ENCODE measurements at regions not wholly inside any gene's neighbourhood (a gene's known extent, or its start where the extent isn't known, plus 50 kb on each side); places are given as distances from the start of the nearest gene placed in this dataset.

- no peak for DNase-seq
These were observed 152.2 kb downstream of the MAFB start for GRCh38 chr20:40536808-40537207.

GRCh38 chr20:40535816-40536215 lies 153.2 kb downstream of the MAFB start:
- DNase-seq: no peak

DNA sequence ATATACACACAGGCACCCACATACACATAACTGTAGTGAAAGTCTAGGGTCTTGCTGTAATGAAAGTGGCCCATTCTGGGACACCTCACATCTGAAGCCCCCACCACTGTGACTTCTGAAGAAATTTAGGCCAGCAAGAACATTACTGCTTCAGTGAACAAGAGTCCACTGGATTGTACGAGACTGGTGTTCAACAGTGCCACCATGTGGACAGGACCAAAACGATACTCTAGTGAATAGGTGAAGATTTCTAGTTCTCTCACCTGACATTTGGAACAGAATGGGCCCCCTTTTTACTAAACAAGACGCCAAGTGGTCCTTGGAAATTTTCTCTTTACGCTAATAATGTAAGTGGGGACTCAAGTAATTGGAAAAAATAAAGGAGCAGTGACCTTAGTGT lies 156.9 kb downstream of the MAFB start:
- DNase-seq: peak; percentile 41 to 51

DNA sequence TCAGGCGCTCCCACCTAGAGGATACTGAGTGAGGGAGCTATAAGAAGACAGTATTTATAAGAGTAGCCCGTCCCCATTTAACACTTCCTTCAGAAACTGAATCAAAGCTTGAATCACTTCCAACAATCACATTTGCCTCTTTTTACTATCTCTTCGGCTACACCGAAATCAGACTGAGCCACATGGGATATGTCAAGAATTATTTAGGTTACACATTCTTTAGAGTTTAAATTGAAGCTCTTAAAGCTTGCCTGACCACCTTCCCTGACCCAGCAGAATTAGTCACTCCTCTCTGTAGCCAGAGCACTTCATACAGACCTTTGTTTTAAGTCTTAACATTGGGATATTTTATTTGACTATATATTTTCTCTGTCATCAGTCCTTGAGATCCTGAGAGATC lies 163.7 kb downstream of the MAFB start:
- DNase-seq: no peak

- no peak for DNase-seq
These were observed 165.0 kb downstream of the MAFB start for GRCh38 chr20:40524071-40524470.

GRCh38 chr20:40522405-40522804 lies 166.6 kb downstream of the MAFB start:
- no peak for DNase-seq

GRCh38 chr20:40521962-40522361 lies 167.1 kb downstream of the MAFB start:
- DNase-seq: no peak

GRCh38 chr20:40519918-40520317 lies 169.1 kb downstream of the MAFB start:
- DNase-seq: no peak

DNA sequence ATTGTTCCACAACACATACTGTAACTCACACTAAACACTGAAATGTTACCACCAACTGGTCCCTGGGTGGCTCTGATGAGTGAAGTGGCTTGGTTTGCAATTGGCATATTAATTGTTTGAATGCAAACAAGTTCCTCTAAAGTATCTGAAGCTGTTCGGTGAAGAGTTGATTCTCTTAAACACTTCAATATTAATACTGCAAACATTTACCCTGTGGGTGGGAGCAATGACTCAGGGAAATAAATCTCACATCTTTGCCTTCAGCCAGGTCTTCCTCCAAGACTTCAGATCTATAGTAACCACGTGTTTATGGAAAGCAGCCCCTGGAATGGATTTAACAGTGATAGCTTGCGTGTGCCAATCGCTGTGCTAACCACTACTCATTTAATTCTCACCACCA lies 176.0 kb downstream of the MAFB start:
- no peak for DNase-seq

DNA sequence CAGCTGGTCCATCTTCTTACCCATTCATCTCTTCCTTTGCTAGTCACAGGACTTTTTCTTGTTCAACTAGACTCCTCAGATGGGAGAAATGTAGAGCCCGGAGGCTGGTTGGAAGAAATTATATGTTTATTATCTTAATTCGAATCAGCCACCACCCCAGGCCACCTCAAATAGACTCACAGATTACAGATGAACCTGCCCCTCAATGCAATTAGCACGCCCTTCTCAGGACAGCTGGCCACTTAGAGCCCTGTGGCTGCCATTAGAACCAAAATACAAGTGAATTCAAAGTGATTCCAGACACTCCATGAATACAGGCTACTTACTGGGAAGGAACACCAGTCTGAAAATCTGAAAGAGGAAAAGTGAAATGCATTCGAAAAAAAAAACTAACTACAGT lies 176.4 kb downstream of the MAFB start:
- DNase-seq: no peak

- DNase-seq: no peak
These were observed 177.6 kb downstream of the MAFB start for GRCh38 chr20:40511478-40511877.

DNA sequence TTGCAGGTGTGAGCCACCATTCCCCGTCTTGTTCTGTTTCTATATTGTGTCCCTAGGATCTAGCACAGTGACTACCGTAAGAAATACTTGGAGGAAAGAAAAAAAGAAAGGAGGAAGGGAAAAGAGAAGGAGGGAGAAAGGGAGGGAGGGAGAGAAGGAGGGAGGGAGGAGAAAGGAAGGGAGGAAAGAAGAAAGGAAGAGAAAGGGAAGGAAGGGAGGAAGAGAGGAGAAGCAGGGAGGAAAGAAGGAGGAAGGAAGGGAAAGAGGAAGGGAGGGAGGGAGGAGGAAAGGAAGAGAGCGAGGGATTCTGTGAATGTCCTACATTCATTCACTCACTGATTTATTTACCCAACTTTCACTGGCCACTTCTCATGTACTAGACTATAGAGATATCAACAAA lies 178.4 kb downstream of the MAFB start:
- no peak for DNase-seq

DNA sequence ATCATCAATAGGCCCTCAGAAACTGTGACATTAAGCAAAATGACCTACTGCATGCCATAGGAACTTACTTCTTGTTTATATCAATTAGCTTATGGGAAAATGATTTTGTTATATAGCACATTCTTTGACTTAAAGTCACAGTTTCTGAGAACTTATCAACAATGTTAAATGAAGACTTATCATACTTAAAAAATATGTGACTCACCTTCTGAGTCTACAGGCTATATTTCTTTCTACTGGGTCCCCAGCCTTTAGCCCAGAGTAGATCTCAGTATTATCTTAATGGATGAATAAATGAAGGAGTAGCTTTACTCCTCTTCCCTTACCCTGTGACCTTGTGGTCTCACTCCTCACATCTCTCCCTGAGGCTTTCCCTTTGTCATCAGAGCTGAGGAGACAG lies 180.2 kb downstream of the MAFB start:
- no peak for DNase-seq

- peak; percentile 96 to 98 for DNase-seq
These were observed 182.5 kb downstream of the MAFB start for GRCh38 chr20:40506537-40506939.

GRCh38 chr20:40503119-40503518 lies 185.9 kb downstream of the MAFB start:
- no peak for DNase-seq

DNA sequence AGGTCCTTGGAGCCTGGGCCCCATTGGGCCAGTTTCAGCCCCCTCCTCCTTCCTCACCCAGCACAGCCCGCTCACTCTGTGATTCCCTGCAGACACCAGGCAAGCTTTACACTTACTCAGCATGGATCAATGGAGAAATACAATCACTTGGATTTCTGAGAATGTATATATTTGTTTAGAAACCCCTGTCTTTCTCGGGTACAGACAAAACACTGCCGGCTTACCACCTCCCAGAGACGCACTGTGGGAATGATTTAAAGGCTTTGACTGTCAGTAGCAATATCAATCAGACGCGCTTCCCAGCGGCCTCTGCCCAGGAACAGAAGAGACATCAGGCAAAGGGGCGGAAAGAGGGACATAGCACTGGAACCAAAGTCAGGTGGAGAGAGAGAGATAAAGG lies 186.5 kb downstream of the MAFB start:
- no peak for DNase-seq

DNA sequence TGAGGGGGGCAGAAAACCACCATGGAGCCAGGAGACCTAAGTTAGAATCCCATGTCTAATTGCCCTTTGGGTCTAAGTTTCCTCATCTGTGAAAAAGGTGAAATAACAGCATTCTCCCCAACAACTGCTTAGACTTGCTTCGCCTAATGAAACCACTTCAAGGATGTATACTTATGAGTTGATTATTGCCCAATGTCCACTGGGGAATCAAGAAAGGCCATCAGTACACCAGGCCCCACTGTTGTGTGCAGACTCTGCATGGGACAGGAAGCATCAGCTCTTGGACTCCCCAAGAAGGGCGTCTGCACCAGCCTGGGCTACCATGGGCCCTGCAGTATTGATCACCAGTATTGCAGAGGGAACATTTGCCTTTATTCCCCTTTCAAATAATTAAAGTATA lies 189.6 kb downstream of the MAFB start:
- DNase-seq: no peak

DNA sequence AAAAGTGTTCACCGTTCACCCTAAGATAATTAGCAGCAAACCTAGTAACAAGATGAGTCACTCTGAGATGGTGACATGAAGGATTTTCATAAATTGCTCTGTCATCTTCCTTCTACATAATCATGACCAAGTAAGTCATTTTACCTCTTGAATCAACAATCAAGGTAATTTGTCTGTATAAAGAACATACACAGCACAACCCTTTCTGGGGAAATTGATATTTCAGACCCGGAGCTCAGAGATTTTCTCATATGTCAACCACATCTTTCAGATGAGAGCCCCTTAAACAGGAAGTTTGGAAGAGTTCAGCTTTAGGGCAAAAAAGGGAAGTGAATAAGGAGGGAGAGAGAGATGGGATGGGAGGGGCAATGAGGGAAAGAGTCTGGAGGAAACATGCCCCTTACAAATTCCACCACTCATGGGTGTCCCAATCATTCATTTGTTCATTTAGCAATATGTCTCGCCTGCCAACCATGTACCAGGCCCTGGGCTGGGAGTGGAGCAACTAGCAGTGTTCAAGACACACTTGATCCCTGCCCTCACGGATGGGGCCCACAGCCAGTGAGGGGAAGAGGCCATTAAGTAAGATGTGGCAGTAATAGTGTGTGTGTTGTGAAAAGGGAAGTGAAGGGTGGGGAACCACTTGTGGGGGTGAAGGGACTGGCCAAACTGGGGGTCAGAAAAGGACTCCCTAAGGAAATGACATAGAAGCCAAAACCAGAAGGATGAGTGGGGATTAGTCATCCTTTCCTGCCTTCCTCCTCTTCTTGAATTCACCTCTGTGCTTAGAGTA lies 190.9 kb downstream of the MAFB start:
- DNase-seq: peak; percentile 95 to 97

- no peak for DNase-seq
These were observed 193.1 kb downstream of the MAFB start for GRCh38 chr20:40495956-40496355.

DNA sequence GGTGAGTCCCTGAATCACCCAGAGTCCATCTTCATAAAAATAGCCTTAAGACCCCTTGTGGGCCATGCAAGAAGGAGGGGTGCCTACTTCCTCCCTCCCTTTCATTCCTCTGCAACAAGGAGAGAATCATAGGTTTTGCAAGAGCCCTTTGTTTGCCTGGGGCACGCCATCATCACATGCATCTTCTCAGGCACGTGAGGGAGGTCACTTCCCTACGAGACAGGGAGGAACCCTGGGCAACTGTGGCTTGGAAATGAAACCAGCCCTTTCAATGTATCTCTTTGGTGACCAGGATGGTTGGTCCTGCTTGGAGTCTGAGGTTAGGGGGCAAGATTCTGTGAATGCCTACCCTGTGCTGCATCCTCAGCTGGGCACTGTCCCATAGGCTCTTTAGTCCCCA lies 194.8 kb downstream of the MAFB start:
- peak; percentile 60 to 66 for DNase-seq

GRCh38 chr20:40493549-40493948 lies 195.5 kb downstream of the MAFB start:
- no peak for DNase-seq

GRCh38 chr20:40493071-40493470 lies 196.0 kb downstream of the MAFB start:
- no peak for DNase-seq

DNA sequence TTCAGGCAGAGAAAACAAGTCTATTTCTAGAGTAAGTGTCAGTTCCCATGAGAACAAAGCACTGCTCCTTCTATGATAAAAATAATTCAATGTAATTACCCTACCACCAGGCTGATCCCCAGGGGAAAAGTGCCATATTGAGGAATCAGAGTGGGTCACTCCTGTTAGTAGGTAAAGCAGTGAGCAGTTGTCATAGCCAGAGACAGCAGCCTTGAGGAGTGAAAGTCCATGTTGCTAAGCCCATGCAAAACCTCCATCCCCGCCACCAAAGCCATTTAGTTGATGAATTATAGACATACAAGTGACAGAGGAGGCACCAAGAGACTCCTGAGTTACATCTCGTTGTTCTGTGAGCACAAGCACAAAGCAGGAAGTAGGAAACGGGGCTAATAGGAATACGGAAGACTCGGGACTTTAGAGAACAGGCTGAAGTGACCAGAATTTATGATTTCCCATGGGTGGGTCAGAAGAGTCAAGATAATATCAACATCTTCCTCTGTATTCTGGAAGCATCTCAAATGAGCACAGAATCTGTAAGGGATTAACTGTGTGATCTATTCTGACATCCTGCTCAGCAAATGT lies 197.9 kb downstream of the MAFB start:
- DNase-seq: no peak

GRCh38 chr20:40489886-40490285 lies 199.2 kb downstream of the MAFB start:
- no peak for DNase-seq

- DNase-seq: no peak
These were observed 200.6 kb downstream of the MAFB start for GRCh38 chr20:40488401-40488800.

Measured in AML-193 (cell line).